WERI-Rb-1 (cell line): ENCODE measurements at regions not wholly inside any gene's neighbourhood (a gene's known extent, or its start where the extent isn't known, plus 50 kb on each side); places are given as distances from the start of the nearest gene placed in this dataset.
A peak's percentile ranks its signal among the peaks of the same experiment; 100 is the strongest.

Source experiments
- DNase-seq: peaks from one replicate; pipeline ENCODE4 v3.0.0-alpha.2; 2020
- H3K27ac ChIP-seq: fragments of 250-450 bp; sonication (Bioruptor Pico); 2 replicates; pipeline ENCODE4 v1.5.1; 2020; ENCODE audit warnings: mild to moderate bottlenecking, moderate library complexity
- H3K27me3 ChIP-seq: fragments of 250-450 bp; sonication (Bioruptor Pico); 2 replicates; pipeline ENCODE4 v1.5.1; 2021; ENCODE audit warnings: mild to moderate bottlenecking, low read depth, moderate library complexity; ENCODE audit not compliant: insufficient read depth, severe bottlenecking
- H3K36me3 ChIP-seq: fragments of 250-450 bp; sonication (Bioruptor Pico); 2 replicates; pipeline ENCODE4 v1.5.1; 2020; ENCODE audit warnings: mild to moderate bottlenecking, moderate library complexity
- H3K4me3 ChIP-seq: 2 replicates; pipeline ENCODE4 v1.5.1; 2011; ENCODE audit warnings: low read depth, mild to moderate bottlenecking, control low read depth, low read length
- H3K9me3 ChIP-seq: fragments of 250-450 bp; sonication (Bioruptor Pico); 2 replicates; pipeline ENCODE4 v1.5.1; 2021; ENCODE audit warnings: mild to moderate bottlenecking, moderate library complexity; ENCODE audit not compliant: severe bottlenecking
- TF ChIP-seq, protein P1 (sequence below): IDR thresholded peaks from 2 replicates; pipeline ENCODE4 v1.5.1; 2011; ENCODE audit warnings: low read depth, mild to moderate bottlenecking, control low read depth, inconsistent platforms, low read length

DNA sequence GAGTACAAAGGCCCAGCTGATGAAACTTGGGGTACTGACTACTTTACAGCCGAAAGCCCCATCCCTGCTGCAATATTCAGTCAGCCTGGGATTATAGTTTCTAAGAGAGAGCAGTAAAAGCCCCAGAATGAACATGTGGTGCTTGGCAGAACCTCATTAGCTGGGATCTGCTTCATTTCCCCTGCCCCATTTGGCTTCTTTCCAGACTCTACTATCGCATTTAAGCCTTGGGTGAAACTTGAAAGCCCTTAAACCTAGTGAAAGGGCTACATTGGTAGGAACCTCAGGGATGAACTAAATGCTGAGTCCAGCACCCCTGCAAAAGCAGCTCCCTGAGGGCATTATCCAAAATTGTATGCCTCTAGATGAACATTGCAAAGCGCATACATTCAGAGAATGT is 631.1 kb downstream of the ACTL7B start:
- no peaks in the 10 kb centered on the region for H3K36me3 ChIP-seq

DNA sequence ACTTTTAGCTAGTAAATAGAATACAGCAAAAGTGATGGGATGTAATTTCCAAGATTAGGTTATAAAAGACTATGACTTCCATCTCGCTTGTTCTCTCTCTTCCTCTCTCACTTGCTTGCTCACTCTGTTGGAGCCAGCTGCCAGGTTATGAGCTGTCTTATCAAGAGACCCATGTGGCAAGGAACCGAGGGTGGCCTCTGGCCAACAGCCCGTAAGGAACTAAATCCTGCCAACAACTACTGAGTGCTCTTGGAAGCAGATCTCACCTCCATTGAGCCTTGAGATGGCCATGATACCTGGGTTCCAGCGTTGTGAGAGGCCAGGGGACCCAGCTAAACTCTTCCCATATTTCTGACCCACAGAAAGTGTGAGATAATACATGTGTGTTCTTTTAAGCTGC is 636.1 kb downstream of the ACTL7B start:
- H3K27me3 ChIP-seq = no peaks in the 10 kb centered on the region
- H3K36me3 ChIP-seq = no peaks in the 10 kb centered on the region
- TF ChIP-seq, protein P1, sequence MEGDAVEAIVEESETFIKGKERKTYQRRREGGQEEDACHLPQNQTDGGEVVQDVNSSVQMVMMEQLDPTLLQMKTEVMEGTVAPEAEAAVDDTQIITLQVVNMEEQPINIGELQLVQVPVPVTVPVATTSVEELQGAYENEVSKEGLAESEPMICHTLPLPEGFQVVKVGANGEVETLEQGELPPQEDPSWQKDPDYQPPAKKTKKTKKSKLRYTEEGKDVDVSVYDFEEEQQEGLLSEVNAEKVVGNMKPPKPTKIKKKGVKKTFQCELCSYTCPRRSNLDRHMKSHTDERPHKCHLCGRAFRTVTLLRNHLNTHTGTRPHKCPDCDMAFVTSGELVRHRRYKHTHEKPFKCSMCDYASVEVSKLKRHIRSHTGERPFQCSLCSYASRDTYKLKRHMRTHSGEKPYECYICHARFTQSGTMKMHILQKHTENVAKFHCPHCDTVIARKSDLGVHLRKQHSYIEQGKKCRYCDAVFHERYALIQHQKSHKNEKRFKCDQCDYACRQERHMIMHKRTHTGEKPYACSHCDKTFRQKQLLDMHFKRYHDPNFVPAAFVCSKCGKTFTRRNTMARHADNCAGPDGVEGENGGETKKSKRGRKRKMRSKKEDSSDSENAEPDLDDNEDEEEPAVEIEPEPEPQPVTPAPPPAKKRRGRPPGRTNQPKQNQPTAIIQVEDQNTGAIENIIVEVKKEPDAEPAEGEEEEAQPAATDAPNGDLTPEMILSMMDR = no peak
- no peaks in the 10 kb centered on the region for H3K9me3 ChIP-seq
- H3K27ac ChIP-seq = no peak overlapping the region
- no peak for DNase-seq
- no peak overlapping the region for H3K4me3 ChIP-seq

More for the DNA sequence above, 631.1 kb downstream of the ACTL7B start:
- peak; percentile 32 for DNase-seq
- TF ChIP-seq, protein P1 = no peak
- Histone ChIP-seq H3K9me3 (no peaks in the 10 kb centered on the region), H3K27ac (no peak overlapping the region), H3K27me3 (no peaks in the 10 kb centered on the region), H3K4me3 (no peak overlapping the region)

DNA sequence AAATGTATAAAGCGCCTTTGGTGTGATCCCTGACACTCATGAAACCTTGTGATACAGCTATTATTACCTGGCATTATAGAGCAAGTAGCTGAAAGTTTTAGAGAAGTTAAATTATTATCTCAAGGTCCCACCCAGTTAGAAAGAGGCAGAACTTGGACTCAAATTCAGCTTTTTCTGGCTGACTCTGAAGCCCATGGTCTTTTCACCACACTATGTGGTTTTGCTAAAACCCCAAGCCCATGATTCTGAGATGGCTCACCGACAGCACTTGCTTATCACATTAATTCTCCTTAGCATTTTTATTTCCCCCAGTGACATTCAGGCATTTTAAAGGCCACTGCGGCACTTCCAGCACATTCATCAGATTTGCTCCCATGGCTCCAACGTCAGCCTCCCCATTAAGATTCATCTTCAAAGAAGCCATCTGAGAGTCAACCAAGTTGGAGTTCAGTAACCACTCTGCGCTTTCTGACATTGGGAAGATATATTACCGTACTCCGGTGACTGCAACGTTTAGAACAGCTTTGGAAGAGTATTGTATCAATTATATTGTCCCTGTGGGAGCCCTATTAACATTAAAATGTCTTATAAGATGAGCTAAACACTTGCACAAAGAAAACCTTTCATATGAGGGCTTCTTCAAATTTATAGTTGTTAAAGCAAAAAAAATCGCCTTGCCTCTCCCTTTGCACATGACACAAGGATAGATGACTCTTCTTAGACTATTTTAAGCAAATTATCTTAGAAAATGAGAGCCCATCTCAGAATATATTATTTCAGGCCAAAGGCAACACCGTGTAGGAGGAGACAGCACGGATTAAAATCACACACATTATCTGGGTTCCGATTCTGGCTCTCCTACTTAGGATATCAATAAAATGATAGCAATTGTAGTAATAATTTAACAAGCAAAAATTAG is 638.1 kb downstream of the ACTL7B start:
- no peak for DNase-seq
- H3K4me3 ChIP-seq = no peak overlapping the region
- H3K9me3 ChIP-seq = no peaks in the 10 kb centered on the region
- no peaks in the 10 kb centered on the region for H3K36me3 ChIP-seq
- H3K27ac ChIP-seq = no peak overlapping the region
- TF ChIP-seq, protein P1 = no peak
- H3K27me3 ChIP-seq = no peaks in the 10 kb centered on the region

DNA sequence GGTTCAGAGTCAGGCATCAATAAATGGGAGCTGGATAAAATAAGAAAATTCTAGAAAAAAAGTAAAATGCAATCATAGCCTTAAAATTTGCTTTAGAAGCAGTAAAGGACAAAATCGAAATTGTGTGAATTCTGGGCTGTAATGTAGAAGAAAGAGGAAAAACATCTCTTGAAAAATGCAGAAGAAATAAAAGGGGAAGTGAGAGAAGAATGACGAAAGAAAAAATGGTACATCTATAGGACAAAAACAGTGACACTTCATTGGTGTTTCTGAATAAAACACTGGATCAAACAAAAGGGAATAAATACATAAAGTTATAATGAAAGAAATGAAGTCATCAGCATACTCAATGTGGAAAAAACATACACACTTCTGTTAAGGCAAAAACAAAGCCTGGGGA is 642.3 kb downstream of the ACTL7B start:
- Histone ChIP-seq H3K9me3 (no peaks in the 10 kb centered on the region), H3K27ac (no peak overlapping the region), H3K4me3 (no peak overlapping the region), H3K27me3 (no peaks in the 10 kb centered on the region), H3K36me3 (no peaks in the 10 kb centered on the region)
- no peak for DNase-seq
- TF ChIP-seq, protein P1 = no peak

DNA sequence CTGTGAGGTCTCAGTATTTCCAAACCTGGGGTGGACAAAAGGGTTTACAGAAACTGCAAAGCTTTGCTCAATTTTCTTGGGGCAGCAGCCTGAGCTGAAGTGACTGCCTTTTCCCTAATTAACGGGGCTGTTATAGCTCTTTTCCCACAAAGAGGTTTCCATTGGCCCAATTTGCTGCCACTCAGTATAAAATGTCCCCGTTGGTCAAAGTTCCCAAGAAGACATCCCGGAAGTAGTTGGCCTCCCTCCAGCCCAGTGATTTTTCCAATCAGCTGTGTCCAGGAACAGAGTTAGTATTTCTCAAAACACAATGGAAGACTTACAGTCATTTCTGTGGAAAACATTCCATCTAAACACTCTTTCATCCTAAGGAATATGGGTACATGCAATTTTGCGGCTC is 643.6 kb downstream of the ACTL7B start:
- DNase-seq = no peak
- TF ChIP-seq, protein P1 = no peak
- Histone ChIP-seq H3K4me3 (no peak overlapping the region), H3K36me3 (no peaks in the 10 kb centered on the region), H3K27me3 (no peaks in the 10 kb centered on the region), H3K27ac (no peak overlapping the region), H3K9me3 (no peaks in the 10 kb centered on the region)
